22Rv1 (cell line): ENCODE measurements at regions not wholly inside any gene's neighbourhood (a gene's known extent, or its start where the extent isn't known, plus 50 kb on each side); places are given as distances from the start of the nearest gene placed in this dataset.

Experiments used
- ZFX ChIP-seq: fragments of 450-650 bp; IDR thresholded peaks from 2 replicates; pipeline ENCODE4 v1.6.1; 2017; ENCODE audit warnings: antibody characterized with exemption, borderline replicate concordance
- TF ChIP-seq, protein P1 (sequence below): fragments of 450-650 bp; IDR thresholded peaks from 2 replicates; pipeline ENCODE4 v1.5.1; 2017; ENCODE audit warnings: mild to moderate bottlenecking

DNA sequence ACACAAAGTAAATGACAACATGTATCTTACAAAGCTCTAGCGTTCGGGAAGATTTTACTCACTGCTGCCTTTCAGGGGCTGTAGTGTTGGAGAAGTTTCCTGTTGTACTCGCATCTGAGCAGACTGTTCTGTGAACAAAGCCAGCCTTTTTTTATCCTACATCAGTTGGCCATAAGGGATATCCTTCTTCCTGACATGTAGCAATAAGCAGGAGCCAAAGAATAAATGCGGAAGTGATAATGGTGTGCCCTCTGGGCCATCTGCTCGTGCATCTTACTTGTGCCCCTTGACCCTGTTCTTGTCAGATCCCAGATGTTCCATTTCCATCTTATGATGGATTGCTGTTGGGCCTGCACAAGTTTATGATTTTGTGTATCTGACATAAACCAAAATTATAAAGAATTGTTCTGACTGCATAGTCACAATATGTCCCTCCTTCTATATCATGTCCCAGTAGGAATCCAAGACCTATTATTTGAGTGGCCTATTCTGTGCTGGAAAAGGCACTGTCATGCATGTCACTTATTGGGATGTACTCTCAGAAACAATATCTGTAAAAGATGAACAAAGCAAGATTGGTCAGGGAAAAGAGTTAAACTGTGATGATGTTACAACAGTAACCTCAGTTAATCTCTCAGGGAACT lies 631.3 kb downstream of the NSUN3 start:
- TF ChIP-seq, protein P1, sequence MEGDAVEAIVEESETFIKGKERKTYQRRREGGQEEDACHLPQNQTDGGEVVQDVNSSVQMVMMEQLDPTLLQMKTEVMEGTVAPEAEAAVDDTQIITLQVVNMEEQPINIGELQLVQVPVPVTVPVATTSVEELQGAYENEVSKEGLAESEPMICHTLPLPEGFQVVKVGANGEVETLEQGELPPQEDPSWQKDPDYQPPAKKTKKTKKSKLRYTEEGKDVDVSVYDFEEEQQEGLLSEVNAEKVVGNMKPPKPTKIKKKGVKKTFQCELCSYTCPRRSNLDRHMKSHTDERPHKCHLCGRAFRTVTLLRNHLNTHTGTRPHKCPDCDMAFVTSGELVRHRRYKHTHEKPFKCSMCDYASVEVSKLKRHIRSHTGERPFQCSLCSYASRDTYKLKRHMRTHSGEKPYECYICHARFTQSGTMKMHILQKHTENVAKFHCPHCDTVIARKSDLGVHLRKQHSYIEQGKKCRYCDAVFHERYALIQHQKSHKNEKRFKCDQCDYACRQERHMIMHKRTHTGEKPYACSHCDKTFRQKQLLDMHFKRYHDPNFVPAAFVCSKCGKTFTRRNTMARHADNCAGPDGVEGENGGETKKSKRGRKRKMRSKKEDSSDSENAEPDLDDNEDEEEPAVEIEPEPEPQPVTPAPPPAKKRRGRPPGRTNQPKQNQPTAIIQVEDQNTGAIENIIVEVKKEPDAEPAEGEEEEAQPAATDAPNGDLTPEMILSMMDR, result no peak
- TF ChIP-seq ZFX, result no peak
